ENCODE measurements at regions not wholly inside any gene's neighbourhood (a gene's known extent, or its start where the extent isn't known, plus 50 kb on each side); places are given as distances from the start of the nearest gene placed in this dataset.
A peak's percentile ranks its signal among the peaks of the same experiment; 100 is the strongest.

DNA sequence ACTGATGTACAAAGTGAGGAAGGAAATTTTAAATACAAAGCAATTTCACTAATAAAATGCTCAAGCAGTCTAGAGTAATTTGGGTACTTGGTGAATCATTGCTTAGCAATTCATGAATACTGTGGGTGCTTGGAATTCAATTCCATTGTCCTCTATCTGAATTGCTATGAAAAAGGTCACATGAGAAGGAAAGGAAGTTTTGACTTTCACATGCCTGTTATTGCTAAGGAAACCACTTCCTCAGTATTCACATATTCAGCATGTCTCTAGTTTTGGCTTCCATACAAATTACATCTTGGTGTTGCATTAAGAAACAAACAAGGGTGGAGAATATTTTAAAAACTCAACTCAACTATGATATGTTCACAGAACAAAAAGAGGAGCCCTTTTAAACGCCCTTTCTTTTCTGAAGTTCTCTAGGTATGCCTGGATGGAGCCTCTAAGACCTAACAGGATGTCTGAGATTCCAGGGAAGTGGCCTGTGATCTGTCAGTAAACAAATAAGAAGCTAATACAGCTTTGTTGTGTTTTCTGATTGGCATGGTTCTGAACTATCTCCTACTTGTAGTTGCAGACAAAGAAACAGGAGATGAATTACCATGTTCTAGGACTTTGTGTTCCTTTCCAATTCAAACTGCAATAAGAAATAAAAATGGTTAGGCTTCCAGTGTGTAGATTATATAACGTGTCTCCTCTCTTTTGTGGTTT is 190.4 kb downstream of the OGFRL1 start:
- peak overlapping the region; percentile 26 for H3K4me3 ChIP-seq (ENCODE audit: low read depth, low read length)
- TF ChIP-seq, protein P1, sequence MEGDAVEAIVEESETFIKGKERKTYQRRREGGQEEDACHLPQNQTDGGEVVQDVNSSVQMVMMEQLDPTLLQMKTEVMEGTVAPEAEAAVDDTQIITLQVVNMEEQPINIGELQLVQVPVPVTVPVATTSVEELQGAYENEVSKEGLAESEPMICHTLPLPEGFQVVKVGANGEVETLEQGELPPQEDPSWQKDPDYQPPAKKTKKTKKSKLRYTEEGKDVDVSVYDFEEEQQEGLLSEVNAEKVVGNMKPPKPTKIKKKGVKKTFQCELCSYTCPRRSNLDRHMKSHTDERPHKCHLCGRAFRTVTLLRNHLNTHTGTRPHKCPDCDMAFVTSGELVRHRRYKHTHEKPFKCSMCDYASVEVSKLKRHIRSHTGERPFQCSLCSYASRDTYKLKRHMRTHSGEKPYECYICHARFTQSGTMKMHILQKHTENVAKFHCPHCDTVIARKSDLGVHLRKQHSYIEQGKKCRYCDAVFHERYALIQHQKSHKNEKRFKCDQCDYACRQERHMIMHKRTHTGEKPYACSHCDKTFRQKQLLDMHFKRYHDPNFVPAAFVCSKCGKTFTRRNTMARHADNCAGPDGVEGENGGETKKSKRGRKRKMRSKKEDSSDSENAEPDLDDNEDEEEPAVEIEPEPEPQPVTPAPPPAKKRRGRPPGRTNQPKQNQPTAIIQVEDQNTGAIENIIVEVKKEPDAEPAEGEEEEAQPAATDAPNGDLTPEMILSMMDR (IDR thresholded peaks at IDR 0.05; ENCODE audit: low read depth, low read length), result no peak

DNA sequence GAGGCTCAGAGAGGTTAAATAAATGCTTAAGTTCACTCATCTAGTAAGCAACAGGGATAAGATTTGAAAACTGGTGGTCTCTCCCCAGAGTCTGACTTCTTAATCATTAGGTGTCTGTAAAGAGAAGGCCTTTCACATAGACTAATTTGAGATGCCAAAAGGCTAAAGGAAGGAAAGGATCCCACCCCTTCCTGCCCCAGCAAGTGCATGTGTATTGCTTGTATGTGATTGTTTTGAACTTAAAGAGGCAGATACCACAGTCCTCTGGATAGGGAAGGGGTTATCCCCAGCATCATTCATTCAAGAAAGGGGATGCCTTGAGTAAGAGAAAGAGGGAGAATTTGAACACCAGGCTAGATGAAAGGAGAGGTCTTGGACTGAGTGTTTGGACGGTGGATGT is 192.0 kb downstream of the OGFRL1 start:
- no peak overlapping the region for H3K4me3 ChIP-seq (ENCODE audit: low read depth, low read length)
- TF ChIP-seq, protein P1 (IDR thresholded peaks at IDR 0.05; ENCODE audit: low read depth, low read length), result no peak

DNA sequence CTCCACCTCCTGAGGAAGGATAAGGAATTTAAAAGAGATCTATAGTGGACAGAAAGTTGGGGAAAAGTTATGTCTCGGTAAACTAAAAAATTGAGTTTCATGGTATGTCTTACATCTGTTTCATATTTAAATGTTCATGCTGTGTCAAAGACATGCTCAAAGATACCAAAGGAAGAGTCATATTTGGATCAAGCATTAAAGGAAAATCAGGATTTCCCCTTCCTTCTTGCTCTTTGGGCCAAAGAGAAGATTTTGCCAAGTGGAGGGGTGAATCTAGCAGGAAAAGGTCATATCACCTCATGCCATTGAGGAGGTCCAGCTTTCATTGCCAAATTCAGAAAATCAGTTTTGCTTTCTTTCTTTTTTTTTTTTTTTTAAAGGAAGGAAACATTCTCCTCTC is 192.4 kb downstream of the OGFRL1 start:
- TF ChIP-seq, protein P1 (IDR thresholded peaks at IDR 0.05; ENCODE audit: low read depth, low read length), result no peak
- H3K4me3 ChIP-seq (ENCODE audit: low read depth, low read length), result no peak overlapping the region

DNA sequence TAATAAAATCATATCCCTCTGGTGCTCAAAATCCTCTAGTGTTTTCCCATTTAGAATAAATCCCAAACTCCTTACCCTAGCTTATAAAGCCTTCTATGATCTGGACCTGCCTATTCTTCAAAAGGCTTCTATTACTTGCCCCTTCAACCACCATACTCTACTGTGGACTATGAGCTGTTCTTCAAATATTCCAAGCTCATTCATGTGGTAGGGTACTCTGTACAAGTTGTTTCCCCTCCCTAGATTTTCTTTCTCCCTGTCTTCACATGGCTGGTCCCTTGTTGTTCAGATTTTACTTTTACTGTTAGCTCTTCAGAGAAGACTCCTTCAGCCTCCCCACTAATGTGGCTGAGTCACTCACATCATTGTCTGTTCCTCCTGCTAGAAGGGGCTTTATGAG is 193.2 kb downstream of the OGFRL1 start:
- TF ChIP-seq, protein P1 (IDR thresholded peaks at IDR 0.05; ENCODE audit: low read depth, low read length), result no peak
- H3K4me3 ChIP-seq (ENCODE audit: low read depth, low read length), result no peak overlapping the region

DNA sequence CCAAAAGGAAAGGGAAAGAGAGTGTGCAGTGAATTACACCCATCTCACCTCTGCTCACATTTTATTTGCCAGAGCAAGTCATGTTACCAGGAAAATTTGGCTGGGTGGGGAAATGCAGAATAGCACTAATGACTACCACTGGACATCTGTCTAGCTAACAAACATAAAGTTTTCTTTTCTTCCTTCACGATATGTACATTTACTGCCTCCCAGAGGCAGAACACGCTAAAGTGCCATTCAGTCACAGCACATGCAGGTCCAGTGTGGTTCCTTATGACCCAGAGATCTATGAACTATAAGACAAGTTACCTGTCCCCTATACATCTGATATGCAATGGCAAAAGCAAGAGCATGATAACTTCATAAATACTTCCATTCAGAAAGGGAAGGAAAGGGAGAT is 194.1 kb downstream of the OGFRL1 start:
- no peak overlapping the region for H3K4me3 ChIP-seq (ENCODE audit: low read depth, low read length)
- TF ChIP-seq, protein P1 (IDR thresholded peaks at IDR 0.05; ENCODE audit: low read depth, low read length), result no peak

DNA sequence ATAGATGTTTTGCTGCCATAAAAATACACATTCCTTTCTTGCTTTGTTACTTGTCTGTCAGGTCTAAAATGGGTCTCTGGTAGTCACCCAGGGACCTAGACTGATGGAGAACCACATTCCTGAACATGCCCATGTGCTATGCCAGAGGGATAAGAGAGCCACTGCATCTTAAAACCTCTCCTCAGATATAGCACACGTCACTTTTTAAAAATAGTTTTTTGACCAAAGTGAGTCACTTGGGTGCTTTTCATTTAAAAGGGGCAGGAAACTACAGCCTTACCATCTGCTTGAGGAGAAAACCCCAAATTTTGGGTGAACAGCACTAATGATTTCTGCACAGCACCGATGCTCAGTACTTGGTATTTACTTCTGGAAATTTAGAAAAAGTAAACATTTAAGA is 197.8 kb downstream of the OGFRL1 start:
- TF ChIP-seq, protein P1 (IDR thresholded peaks at IDR 0.05; ENCODE audit: low read depth, low read length), result no peak

DNA sequence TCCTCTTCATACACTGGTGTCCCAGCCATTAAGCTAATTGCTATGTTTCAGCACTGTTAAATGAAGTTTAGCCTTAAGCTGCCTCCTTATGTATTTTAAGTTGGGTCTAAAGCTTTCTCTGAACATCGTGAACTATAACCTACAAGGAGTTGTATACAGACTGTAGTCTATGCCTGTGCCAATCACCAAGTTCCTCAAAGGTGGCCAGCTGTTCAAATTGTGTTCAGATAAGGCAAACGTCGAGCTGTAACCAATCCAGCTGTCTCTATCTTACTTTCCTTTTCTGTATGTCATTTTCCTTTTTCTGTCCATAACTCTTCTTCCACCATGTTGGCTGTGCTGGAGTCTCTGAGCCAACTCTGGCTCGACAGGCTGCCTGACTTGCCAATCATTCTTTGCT is 199.6 kb downstream of the OGFRL1 start:
- TF ChIP-seq, protein P1 (IDR thresholded peaks at IDR 0.05; ENCODE audit: low read depth, low read length), result no peak
- H3K4me3 ChIP-seq (ENCODE audit: low read depth, low read length), result no peak overlapping the region

More for the DNA sequence above, 197.8 kb downstream of the OGFRL1 start:
- H3K4me3 ChIP-seq (ENCODE audit: low read depth, low read length), result no peak overlapping the region

Data from WI38 (cell line).